Activated CD8-positive, alpha-beta T cell treated with anti-CD3 and anti-CD28 coated beads, Interleukin-2, amount 10 ng/mL, durations not matched to agents 7 days and 5 days (primary cell): ENCODE measurements at regions not wholly inside any gene's neighbourhood (a gene's known extent, or its start where the extent isn't known, plus 50 kb on each side); places are given as distances from the start of the nearest gene placed in this dataset.

Experiments used
- ATAC-seq: fragments of 150-1000 bp; cut with Tn5 transposase; one replicate; pipeline ENCODE4 v1.10.0; 2021; ENCODE audit warnings: moderate library complexity
- CTCF ChIA-PET: fragments of 350-600 bp; sonication (Branson Sonifier 250); formaldehyde crosslinking; loops from one replicate; lab custom pipeline; 2021; ENCODE audit warnings: antibody characterized with exemption; lab: Charles Lee
- POLR2A ChIA-PET: fragments of 350-600 bp; sonication (Branson Sonifier 250); formaldehyde crosslinking; loops from one replicate; lab custom pipeline; 2021; ENCODE audit warnings: antibody characterized with exemption; lab: Charles Lee
- DNase-seq: peaks from one replicate; pipeline ENCODE4 v3.0.0-alpha.2; 2020
- H3K27ac Mint-ChIP-seq: one replicate; pipeline ENCODE4 v1.8.0; 2021; ENCODE audit warnings: mild to moderate bottlenecking, mixed read lengths
- H3K27me3 Mint-ChIP-seq: one replicate; pipeline ENCODE4 v1.8.0; 2021; ENCODE audit warnings: low read depth, mixed read lengths
- H3K36me3 Mint-ChIP-seq: one replicate; pipeline ENCODE4 v1.8.0; 2021; ENCODE audit warnings: low read depth, mixed read lengths
- H3K4me1 Mint-ChIP-seq: one replicate; pipeline ENCODE4 v1.8.0; 2021; ENCODE audit warnings: low read depth, mixed read lengths
- H3K4me3 Mint-ChIP-seq: one replicate; pipeline ENCODE4 v1.8.0; 2021; ENCODE audit warnings: mild to moderate bottlenecking, mixed read lengths
- H3K9me3 Mint-ChIP-seq: one replicate; pipeline ENCODE4 v1.8.0; 2022; ENCODE audit warnings: mixed read lengths; ENCODE audit not compliant: insufficient read depth

GRCh38 chr10:4352414-4352961, 473.5 kb upstream of the AKR1E2 start:
- H3K27me3 Mint-ChIP-seq: peaks cover 35% of the 10 kb centered on the region
- ATAC-seq (no peak), DNase-seq (no peak)
- H3K4me3 Mint-ChIP-seq: no peak overlapping the region
- no peaks in the 10 kb centered on the region for H3K36me3 Mint-ChIP-seq
- H3K27ac Mint-ChIP-seq: no peak overlapping the region
- H3K9me3 Mint-ChIP-seq: no peaks in the 10 kb centered on the region
- POLR2A ChIA-PET: no interaction called here
- CTCF ChIA-PET: no interaction called here
- peaks cover 3% of the 10 kb centered on the region for H3K4me1 Mint-ChIP-seq

DNA sequence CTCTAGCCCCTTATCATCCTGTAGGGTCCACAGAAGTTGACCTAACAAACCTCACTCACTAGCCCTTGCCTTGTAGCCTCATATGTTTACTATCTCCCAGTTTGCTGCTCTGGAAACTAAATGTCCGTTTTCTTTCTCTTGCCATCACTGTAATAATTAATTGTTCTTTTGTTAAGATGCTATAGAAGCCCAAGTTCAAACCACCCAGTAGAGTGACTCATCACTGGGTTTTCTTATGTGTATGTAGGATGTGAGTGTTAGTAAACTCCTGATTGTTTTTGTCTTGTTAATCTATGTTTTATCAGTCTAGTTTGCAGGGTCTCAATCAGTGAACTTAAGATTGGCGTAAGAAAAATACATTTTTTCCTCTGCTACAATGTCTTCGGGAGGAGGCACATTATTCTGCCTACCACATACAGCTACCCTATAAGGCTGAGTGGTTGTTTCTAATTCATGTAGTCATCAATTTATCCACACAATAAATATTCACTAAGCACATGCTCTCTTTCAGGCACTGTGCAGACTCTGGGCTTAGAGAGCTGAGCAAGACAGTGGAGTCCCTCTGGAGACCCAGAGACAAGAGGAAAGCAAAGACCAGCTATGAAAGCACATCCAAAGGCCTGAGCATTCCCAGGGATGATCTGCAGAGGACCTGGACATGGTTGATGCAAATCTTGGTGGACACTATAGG, 474.1 kb upstream of the AKR1E2 start:
- POLR2A ChIA-PET: no interaction called here
- DNase-seq (no peak), ATAC-seq (no peak)
- H3K27me3 Mint-ChIP-seq: peaks cover 34% of the 10 kb centered on the region
- H3K27ac Mint-ChIP-seq: no peak overlapping the region
- peaks cover 3% of the 10 kb centered on the region for H3K4me1 Mint-ChIP-seq
- CTCF ChIA-PET: no interaction called here
- no peaks in the 10 kb centered on the region for H3K36me3 Mint-ChIP-seq
- H3K9me3 Mint-ChIP-seq: no peaks in the 10 kb centered on the region
- no peak overlapping the region for H3K4me3 Mint-ChIP-seq

- Mint-ChIP-seq H3K36me3 (no peaks in the 10 kb centered on the region), H3K27ac (no peak overlapping the region), H3K4me1 (peaks cover 2% of the 10 kb centered on the region), H3K9me3 (no peaks in the 10 kb centered on the region), H3K27me3 (peaks cover 22% of the 10 kb centered on the region), H3K4me3 (no peak overlapping the region)
- POLR2A ChIA-PET: no interaction called here
- ATAC-seq (no peak), DNase-seq (no peak)
- CTCF ChIA-PET: no interaction called here
These were observed 478.6 kb upstream of the AKR1E2 start for GRCh38 chr10:4347397-4347796.

DNA sequence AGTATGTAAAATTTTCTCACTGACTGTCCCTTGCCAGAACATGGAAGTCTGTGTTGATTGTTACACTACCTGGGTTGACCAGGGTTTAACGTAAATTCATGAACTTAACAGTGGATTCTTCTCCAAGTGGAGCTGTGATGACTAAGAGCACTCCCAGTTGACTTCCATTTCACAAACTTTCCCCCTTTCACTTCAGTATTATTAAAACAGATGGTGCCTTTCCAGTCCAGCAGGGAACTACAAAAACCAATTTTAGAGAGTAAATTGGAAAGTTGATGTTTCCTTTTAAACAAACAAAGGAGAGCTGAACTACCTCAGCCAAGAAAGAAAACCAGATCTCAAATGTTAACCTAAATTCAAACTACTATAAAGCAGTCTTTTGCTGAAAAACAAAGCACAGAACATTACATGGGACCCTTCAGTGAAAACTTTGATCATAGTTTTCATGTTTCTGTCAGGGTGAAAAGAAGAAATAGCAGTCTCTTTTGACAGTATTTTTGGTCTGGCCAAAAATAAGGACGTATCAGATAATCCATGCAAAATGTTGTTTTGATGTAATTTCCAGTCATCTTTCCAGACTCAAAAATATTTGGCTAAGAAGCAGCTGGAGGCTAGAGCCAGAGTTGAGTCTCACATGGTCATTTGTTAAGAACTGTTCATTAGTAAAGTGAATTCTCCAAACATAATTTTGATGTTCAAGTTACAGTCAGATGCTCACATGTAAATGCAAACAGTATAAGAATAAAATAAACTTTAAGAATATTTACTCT, 479.9 kb upstream of the AKR1E2 start:
- Mint-ChIP-seq H3K4me3 (no peak overlapping the region), H3K27ac (no peak overlapping the region), H3K4me1 (peaks cover 2% of the 10 kb centered on the region), H3K36me3 (no peaks in the 10 kb centered on the region), H3K9me3 (no peaks in the 10 kb centered on the region), H3K27me3 (peaks cover 12% of the 10 kb centered on the region)
- ChIA-PET POLR2A (no interaction called here), CTCF (no interaction called here)
- DNase-seq (no peak), ATAC-seq (no peak)

GRCh38 chr10:4344492-4344994, 481.5 kb upstream of the AKR1E2 start:
- no peaks in the 10 kb centered on the region for H3K9me3 Mint-ChIP-seq
- CTCF ChIA-PET: interaction anchor here (1.0 kb wide), 1 partner anchor 10 kb away, joined by 3 read pairs; no protein-coding TSS in a partner anchor
- peaks cover 2% of the 10 kb centered on the region for H3K4me1 Mint-ChIP-seq
- peaks cover 12% of the 10 kb centered on the region for H3K27me3 Mint-ChIP-seq
- POLR2A ChIA-PET: interaction anchor here (1.0 kb wide), 1 partner anchor 1146 kb away, joined by 5 read pairs; no protein-coding TSS in a partner anchor
- H3K4me3 Mint-ChIP-seq: no peak overlapping the region
- H3K36me3 Mint-ChIP-seq: no peaks in the 10 kb centered on the region
- H3K27ac Mint-ChIP-seq: no peak overlapping the region
- DNase-seq (no peak), ATAC-seq (no peak)

DNA sequence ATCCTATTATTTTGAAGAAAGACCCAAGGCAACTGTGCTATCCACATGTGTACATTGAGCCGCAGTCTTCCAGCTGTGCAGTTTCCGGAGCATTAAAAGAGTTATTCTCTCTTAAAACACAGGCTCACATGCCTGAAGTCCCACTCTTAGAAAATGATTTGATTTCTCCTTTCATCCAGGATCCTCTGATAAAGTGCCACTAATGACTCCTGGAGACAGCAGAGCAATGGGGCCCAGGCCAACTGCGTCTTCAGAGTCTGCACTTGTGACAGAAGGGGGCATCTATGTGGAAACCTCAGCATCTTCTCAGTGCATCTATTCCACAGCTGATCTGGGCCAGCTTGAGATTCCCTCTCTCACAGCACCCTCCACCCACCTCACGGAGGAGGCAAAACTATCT, 482.1 kb upstream of the AKR1E2 start:
- no peak for ATAC-seq
- DNase-seq: no peak
- Mint-ChIP-seq H3K36me3 (no peaks in the 10 kb centered on the region), H3K27me3 (peaks cover 13% of the 10 kb centered on the region), H3K4me1 (peaks cover 2% of the 10 kb centered on the region), H3K4me3 (no peak overlapping the region), H3K9me3 (no peaks in the 10 kb centered on the region), H3K27ac (no peak overlapping the region)
- ChIA-PET POLR2A (interaction anchor here (1.0 kb wide), 1 partner anchor 1146 kb away, joined by 5 read pairs; no protein-coding TSS in a partner anchor), CTCF (interaction anchor here (1.0 kb wide), 1 partner anchor 11 kb away, joined by 3 read pairs; no protein-coding TSS in a partner anchor)

- ATAC-seq: no peak
- Mint-ChIP-seq H3K9me3 (no peaks in the 10 kb centered on the region), H3K27me3 (peaks cover 13% of the 10 kb centered on the region), H3K27ac (no peak overlapping the region), H3K4me3 (no peak overlapping the region), H3K4me1 (peaks cover 2% of the 10 kb centered on the region), H3K36me3 (no peaks in the 10 kb centered on the region)
- ChIA-PET CTCF (no interaction called here), POLR2A (no interaction called here)
- DNase-seq: no peak
These were observed 482.9 kb upstream of the AKR1E2 start for GRCh38 chr10:4343091-4343490.

GRCh38 chr10:4338768-4339167, 487.2 kb upstream of the AKR1E2 start:
- Mint-ChIP-seq H3K27me3 (peaks cover 5% of the 10 kb centered on the region), H3K27ac (no peak overlapping the region), H3K9me3 (no peaks in the 10 kb centered on the region), H3K4me3 (no peak overlapping the region), H3K36me3 (no peaks in the 10 kb centered on the region), H3K4me1 (no peaks in the 10 kb centered on the region)
- ATAC-seq (no peak), DNase-seq (no peak)
- ChIA-PET POLR2A (interaction anchor here (0.6 kb wide), 1 partner anchor 1556 kb away, joined by 3 read pairs; no protein-coding TSS in a partner anchor), CTCF (interaction anchor here (1.2 kb wide), 1 partner anchor 38 kb away, joined by 3 read pairs; no protein-coding TSS in a partner anchor)

- no peaks in the 10 kb centered on the region for H3K9me3 Mint-ChIP-seq
- H3K4me1 Mint-ChIP-seq: no peaks in the 10 kb centered on the region
- no peak for ATAC-seq
- no peak for DNase-seq
- no peak overlapping the region for H3K4me3 Mint-ChIP-seq
- H3K36me3 Mint-ChIP-seq: no peaks in the 10 kb centered on the region
- H3K27ac Mint-ChIP-seq: no peak overlapping the region
- H3K27me3 Mint-ChIP-seq: peaks cover 5% of the 10 kb centered on the region
- ChIA-PET POLR2A (no interaction called here), CTCF (no interaction called here)
These were observed 488.4 kb upstream of the AKR1E2 start for GRCh38 chr10:4337563-4337962.

DNA sequence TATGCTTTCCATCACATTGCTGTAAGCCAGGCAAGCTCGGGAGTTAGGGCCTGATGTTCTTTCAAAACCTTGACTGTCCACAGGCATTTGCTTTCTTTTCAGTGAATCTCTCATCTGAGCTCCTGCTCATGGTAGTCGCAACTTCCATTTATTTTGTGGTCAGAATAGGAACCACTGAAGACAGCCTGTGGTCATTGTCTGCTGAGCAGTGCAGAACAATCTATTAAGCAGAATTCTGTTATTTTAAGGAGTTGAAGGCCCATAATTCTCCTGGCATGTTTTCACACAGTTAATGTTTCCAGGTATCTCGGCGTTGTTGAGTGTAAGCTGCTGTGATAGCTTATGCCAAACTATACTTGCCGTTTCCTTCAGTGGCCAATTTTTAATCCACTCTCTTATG, 491.1 kb upstream of the AKR1E2 start:
- Mint-ChIP-seq H3K4me1 (no peaks in the 10 kb centered on the region), H3K9me3 (no peaks in the 10 kb centered on the region), H3K27me3 (peaks cover 5% of the 10 kb centered on the region), H3K36me3 (no peaks in the 10 kb centered on the region), H3K27ac (no peak overlapping the region), H3K4me3 (no peak overlapping the region)
- CTCF ChIA-PET: no interaction called here
- POLR2A ChIA-PET: no interaction called here
- no peak for ATAC-seq
- no peak for DNase-seq

- ATAC-seq: no peak
- Mint-ChIP-seq H3K4me3 (no peak overlapping the region), H3K9me3 (no peaks in the 10 kb centered on the region), H3K4me1 (no peaks in the 10 kb centered on the region), H3K27ac (no peak overlapping the region), H3K36me3 (no peaks in the 10 kb centered on the region), H3K27me3 (peaks cover 2% of the 10 kb centered on the region)
- DNase-seq: no peak
- ChIA-PET POLR2A (no interaction called here), CTCF (no interaction called here)
These were observed 492.0 kb upstream of the AKR1E2 start for GRCh38 chr10:4334015-4334414.

GRCh38 chr10:4333459-4333894, 492.5 kb upstream of the AKR1E2 start:
- Mint-ChIP-seq H3K36me3 (no peaks in the 10 kb centered on the region), H3K27me3 (peaks cover 2% of the 10 kb centered on the region), H3K4me3 (no peak overlapping the region), H3K4me1 (no peaks in the 10 kb centered on the region), H3K9me3 (no peaks in the 10 kb centered on the region), H3K27ac (no peak overlapping the region)
- ATAC-seq: no peak
- CTCF ChIA-PET: no interaction called here
- POLR2A ChIA-PET: no interaction called here
- no peak for DNase-seq
